ENCODE measurements at regions not wholly inside any gene's neighbourhood (a gene's known extent, or its start where the extent isn't known, plus 50 kb on each side); places are given as distances from the start of the nearest gene placed in this dataset.
"Not testable (repeated sequence)": the region's sequence is repeated elsewhere in the genome, so short reads cannot be mapped to it uniquely, and the experiment has no call there.

GRCh38 chr16:86878236-86879080 lies 300.1 kb downstream of the FOXL1 start:
- no peak for DNase-seq (ENCODE audit: low read depth in 4 of 4, low spot score in 2 of 4)

GRCh38 chr16:86879268-86879667 lies 300.9 kb downstream of the FOXL1 start:
- DNase-seq (ENCODE audit: low read depth in 4 of 4, low spot score in 2 of 4), result no peak

- no peak for DNase-seq (ENCODE audit: low read depth in 4 of 4, low spot score in 2 of 4)
Measured at GRCh38 chr16:86880316-86881117, 302.2 kb downstream of the FOXL1 start.

GRCh38 chr16:86881118-86881510 lies 302.8 kb downstream of the FOXL1 start:
- no peak for DNase-seq (ENCODE audit: low read depth in 4 of 4, low spot score in 2 of 4)

DNA sequence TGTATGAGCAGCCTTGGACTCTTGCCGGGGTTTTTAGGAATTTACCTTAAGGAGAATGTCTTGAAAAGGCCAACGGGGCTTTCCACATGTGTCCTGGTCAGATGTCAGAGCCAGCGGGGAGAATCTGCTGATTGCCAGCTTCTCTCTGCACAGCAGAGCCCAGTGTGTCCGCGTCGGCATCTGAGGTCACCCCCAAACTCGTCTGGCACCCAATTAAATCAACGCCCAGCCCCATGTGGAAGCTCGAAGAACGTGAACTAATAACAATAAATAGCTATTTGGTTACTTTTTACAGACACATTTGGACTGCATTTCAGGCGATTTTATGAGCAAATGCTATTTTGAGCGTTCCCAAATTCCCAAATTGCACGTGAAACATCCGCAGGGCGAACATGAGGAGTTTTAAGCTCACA lies 303.5 kb downstream of the FOXL1 start:
- DNase-seq (ENCODE audit: low read depth in 4 of 4, low spot score in 2 of 4), result no peak

GRCh38 chr16:86882586-86883280 lies 304.4 kb downstream of the FOXL1 start:
- DNase-seq (ENCODE audit: low read depth in 4 of 4, low spot score in 2 of 4), result no peak

DNA sequence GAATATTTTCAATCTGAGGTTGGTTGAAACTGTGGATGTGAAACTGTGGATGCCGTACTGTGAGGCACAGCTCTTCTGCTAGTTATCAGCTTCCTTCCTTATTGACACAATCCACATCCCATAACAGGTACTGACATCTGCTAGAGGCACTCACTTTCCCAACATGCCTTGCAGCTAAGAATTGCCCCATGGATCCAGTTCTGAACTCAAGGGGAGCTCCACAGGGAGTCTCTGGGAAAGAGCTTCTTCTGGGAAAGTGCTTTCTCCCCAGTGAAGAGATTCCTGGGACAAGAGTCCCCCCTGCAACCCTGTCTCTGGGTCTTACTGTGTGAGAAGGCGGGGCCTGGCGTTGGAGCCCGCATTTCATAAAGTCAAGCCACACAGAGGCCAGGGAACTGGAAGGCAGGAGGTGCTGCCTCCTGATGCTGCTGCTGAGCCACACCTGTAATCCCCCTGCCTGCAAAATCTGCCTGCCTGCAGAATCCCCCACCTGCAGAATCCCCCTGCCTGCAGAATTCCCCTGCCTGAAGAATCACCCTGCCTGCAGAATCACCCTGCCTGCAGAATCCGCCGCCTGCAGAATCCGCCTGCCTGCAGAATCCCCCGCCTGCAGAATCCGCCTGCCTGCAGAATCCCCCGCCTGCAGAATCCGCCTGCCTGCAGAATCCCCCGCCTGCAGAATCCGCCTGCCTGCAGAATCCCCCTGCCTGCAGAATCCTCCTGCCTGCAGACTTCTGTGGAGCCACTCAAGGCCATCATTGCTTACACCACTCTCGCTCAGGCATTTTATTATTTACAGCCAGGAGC lies 305.4 kb downstream of the FOXL1 start:
- DNase-seq (ENCODE audit: low read depth in 4 of 4, low spot score in 2 of 4), result no peak

DNA sequence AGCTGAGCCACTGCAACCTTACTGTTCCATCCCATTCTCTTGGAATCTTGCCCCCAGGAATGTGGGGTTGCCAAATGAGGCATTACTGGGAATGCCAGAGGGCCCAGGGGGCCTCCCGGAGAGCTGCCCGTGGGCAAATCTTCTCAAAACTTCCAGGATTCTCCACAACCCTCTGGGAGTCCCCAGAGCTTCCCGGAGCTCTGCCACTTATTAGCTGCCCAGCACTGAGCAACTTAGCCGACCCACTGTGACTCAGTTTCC lies 306.0 kb downstream of the FOXL1 start:
- no peak for DNase-seq (ENCODE audit: low read depth in 4 of 4, low spot score in 2 of 4)

GRCh38 chr16:86885139-86885538 lies 306.8 kb downstream of the FOXL1 start:
- no peak for DNase-seq (ENCODE audit: low read depth in 4 of 4, low spot score in 2 of 4)

DNA sequence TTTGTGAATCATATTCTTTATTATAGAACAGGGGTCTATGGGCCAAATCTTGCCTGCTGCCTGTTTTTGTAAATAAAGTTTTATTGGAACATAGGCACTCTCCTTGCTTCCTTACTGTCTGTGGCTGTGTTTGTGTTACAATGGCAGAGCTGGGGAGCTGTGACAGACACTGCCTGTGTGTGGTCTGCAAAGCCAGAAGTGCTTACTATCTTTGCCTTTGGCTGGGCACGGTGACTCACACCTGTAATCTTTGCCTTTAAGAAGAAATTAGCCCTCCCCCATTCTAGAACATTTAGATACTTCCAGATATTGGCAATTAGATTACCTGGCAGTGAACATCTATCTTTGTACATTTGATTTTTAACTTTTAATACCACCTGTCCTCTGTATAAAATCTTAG lies 308.3 kb downstream of the FOXL1 start:
- no peak for DNase-seq (ENCODE audit: low read depth in 4 of 4, low spot score in 2 of 4)

GRCh38 chr16:86887416-86887815 lies 309.1 kb downstream of the FOXL1 start:
- no peak for DNase-seq (ENCODE audit: low read depth in 4 of 4, low spot score in 2 of 4)

DNA sequence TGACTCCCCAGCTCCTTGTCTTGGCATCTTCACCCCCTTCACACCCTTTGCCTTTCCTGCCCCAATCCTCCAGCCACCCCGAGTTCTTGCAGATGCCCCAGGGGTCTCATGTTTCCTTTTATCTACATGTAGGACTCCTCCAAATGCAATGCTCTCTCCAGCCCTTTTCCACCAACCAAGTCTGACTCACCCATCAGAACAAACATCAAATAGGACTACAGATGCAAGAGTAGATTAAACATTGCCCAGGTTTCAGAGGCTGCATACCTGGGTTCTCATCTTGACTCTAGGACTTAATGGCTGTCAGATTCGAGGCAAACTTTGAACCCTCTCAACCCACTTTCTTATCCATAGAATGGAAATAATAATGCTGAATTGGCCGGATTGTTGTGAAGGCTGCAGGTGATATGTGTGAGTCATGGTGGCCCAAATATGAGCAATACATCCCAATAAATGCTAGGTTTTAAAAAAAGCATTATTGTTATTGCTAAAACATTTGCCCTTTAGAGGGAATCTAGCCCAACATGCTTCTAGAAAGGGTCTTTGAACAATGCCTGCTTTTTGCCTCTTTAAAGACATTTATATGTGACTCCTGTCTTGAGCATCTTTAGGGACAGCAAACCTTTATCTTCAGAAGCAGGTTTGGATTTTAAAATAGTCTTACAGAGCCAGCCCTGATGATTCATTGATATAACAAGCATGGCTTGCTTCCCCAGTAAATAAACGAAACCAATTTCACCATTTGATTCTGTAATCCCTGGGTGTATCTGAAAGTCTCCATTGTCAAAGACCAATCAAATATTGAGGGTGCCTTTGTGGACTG lies 310.1 kb downstream of the FOXL1 start:
- DNase-seq (ENCODE audit: low read depth in 4 of 4, low spot score in 2 of 4), result no peak

GRCh38 chr16:86889054-86889366 lies 310.7 kb downstream of the FOXL1 start:
- not testable (repeated sequence) for DNase-seq (ENCODE audit: low read depth in 4 of 4, low spot score in 2 of 4)

DNA sequence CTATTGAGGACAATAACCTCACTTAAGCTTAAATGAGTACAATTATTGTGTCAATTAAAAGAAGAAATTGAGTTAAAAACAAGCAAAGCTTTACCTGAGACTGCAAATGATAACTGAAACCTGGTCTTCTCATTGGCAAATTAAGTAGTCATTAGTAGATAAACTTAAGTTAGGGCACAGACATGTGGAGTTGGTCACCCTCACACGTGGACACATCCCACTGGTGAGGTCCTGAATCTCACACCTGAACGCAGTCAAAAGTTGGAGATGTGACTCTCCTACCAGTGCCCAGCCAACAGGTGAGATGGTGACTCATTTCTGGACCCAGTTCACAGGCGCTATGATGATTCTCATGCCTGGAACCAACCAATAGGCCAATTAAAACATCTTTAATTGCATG lies 311.6 kb downstream of the FOXL1 start:
- DNase-seq (ENCODE audit: low read depth in 4 of 4, low spot score in 2 of 4), result no peak

GRCh38 chr16:86891121-86891520 lies 312.8 kb downstream of the FOXL1 start:
- no peak for DNase-seq (ENCODE audit: low read depth in 4 of 4, low spot score in 2 of 4)

DNA sequence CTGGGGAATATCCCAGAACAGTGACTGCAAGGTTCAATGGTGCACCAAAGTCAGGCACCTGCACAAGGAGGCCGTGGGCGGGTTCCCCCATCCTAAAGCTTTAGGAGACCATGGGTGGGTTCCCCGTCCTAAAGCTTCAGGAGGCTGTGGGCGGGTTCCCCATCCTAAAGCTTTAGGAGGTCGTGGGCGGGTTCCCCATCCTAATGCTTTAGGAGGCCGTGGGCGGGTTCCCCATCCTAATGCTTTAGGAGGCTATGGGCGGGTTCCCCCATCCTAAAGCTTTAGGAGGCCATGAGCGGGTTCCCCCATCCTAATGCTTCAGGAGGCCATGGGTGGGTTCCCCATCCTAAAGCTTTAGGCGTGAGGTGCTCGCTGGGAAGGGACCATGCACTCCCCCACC lies 313.3 kb downstream of the FOXL1 start:
- DNase-seq (ENCODE audit: low read depth in 4 of 4, low spot score in 2 of 4), result no peak

- no peak for DNase-seq (ENCODE audit: low read depth in 4 of 4, low spot score in 2 of 4)
Measured at GRCh38 chr16:86892509-86892908, 314.2 kb downstream of the FOXL1 start.

GRCh38 chr16:86893506-86893905 lies 315.2 kb downstream of the FOXL1 start:
- no peak for DNase-seq (ENCODE audit: low read depth in 4 of 4, low spot score in 2 of 4)

- no peak for DNase-seq (ENCODE audit: low read depth in 4 of 4, low spot score in 2 of 4)
Measured at GRCh38 chr16:86894029-86894567, 315.7 kb downstream of the FOXL1 start.

DNA sequence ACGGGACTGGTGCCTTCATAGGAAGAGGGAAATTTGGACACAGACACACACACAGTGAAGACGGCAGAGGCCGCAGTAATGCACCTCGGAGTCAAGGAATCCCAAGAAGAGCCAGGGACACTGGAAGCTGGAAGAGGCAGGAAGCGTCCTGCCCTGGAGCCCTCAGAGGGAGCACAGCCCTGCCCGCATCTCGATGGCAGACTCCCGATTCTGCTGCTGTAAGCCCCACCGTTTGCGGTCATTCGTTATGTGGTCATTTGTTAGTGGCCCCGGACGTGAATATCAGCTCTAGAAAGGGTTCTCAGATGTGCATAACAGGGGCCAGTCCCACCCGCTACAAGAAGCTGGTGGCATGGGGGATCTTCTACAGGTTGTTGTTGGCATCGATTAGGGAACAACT lies 316.6 kb downstream of the FOXL1 start:
- no peak for DNase-seq (ENCODE audit: low read depth in 4 of 4, low spot score in 2 of 4)

Measured in left renal cortex interstitium (tissue), 4 donors.